ENCODE measurements at regions not wholly inside any gene's neighbourhood (a gene's known extent, or its start where the extent isn't known, plus 50 kb on each side); places are given as distances from the start of the nearest gene placed in this dataset.
A peak's percentile ranks its signal among the peaks of the same experiment; 100 is the strongest.
"Not testable (repeated sequence)": the region's sequence is repeated elsewhere in the genome, so short reads cannot be mapped to it uniquely, and the experiment has no call there.

DNA sequence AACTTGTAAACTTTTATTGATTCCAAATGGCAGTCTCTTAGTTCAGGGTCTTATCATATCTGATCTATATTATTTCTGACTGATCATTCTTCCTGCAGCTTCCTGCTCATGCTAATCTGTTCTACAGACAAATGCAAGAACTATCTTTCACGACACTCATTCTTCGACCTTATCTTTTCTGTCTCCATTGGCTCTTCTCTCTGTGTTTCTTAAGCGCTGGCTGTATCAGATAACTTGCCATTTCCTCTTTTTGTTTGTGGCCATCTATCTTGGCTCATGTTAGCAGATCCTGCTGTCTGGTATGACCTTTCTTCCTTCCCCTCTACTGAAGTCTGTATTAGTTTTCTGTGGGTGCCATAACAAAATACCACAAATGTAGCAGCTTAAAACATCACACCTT is 230.5 kb upstream of the PUDP start:
- no peak for DNase-seq

DNA sequence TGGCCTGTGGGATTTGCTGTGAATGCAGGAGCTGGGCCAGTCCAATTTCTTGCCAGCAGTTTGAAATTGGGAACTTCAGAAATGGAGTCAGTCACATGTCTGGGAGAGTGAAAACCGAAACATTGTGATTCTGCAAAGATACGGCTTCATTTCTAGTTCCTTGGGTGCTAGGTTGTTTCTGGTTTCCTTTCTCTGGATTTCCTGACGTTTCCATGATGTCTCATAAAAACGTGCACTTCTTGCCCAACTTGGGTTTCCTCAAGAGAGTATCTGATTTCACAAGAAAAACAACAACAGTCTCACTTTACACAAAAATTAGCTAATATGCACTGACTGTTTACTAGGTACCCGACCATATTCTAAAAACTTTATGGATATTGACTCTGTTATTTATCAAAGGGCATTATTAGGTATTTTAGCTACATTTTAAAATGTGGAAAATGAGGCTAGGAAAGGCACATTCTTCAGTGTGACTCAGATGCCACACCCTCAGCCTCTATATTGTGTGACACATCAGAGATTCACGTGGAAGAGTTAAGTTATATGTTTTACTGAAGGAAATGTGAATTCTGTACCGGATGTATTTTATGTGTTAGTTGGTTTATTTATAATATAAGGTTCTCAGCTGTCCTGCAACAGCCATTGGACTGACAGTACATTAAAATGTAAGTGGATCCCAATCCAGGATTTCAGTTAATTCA is 225.0 kb upstream of the PUDP start:
- peak; percentile 13 for DNase-seq

DNA sequence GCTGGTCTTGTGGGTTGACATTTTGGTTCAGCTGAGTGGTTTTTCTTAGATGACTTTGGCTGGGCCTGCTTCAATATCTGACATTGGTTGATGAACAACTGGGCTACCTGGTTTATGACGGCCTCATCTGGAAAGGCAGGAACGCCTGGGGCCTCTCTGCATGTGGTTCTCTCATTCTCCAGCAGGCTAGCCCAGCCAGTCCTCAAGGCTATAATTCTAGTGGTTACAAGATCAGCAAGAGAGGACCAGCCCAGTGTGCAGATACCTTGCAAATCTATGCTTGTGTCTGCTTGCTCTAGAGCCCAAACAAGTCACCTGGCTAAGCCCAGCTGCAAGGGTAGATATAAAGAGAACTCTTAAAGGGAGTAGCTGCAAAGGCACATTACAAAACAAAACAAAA is 214.2 kb upstream of the PUDP start:
- DNase-seq, result no peak

DNA sequence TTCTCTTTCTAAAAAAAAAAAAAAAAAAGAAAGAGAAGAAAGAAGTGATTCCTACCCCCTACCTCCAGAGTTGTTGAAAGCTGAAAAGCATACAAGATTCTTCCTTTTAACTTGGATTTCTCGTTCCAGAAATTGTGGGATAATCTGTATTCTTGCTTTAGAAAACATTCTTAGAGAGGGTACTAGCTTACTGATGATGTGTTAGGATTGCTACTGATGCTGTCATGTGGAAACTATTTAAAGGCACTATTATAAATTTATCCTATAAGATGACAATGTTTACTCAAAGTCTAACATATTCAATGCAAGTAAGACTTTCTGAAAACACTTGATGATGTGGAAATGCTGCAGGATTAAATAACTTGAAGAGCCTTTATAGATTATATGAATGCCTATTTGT is 204.0 kb upstream of the PUDP start:
- peak; percentile 19 for DNase-seq

GRCh38 chrX:7347465-7347864 is 199.5 kb upstream of the PUDP start:
- DNase-seq, result no peak

DNA sequence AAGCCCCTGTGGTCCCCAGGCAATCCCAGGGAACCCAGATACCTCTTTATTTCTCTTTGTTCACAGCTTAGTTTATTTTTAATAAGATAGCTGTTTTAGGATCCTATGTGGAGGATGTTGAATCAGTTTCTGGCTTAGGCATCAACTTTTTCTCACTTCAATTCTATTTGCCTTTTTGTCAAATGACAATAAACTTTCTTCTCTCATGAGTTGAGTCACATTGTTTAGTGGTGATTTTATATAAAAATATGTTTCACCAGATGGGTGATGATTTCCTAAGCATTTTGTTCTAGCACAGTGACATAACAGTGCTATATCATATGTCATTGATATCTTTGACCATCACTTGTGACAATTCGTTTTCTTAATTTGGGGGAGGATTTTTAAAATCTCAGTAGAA is 198.1 kb upstream of the PUDP start:
- DNase-seq, result peak; percentile 12

- DNase-seq, result no peak
Measured at GRCh38 chrX:7343181-7343580, 195.2 kb upstream of the PUDP start.

DNA sequence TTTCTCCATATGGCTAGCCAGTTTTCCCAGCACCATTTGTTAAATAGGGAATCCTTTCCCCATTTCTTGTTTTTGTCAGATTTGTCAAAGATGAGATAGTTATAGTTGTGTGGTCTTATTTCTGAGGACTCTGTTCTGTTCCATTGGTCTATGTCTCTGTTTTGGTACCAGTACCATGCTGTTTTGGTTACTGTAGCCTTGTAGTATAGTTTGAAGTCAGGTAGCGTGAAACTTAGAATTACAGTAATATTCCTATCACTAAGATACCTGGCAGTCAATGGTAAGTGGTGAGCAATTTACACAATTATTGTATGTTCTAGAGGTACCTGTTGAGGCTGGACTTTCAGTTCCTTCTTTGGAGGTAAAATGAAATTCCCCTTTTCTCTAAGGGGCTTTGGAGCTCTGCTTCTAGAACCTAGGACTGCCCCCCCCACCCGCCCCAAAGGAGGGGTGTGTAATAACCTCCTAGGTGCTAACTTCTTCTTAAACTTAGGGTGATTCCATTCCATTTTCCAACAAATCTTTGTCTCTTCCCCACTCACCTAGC is 187.9 kb upstream of the PUDP start:
- DNase-seq, result not testable (repeated sequence)

DNA sequence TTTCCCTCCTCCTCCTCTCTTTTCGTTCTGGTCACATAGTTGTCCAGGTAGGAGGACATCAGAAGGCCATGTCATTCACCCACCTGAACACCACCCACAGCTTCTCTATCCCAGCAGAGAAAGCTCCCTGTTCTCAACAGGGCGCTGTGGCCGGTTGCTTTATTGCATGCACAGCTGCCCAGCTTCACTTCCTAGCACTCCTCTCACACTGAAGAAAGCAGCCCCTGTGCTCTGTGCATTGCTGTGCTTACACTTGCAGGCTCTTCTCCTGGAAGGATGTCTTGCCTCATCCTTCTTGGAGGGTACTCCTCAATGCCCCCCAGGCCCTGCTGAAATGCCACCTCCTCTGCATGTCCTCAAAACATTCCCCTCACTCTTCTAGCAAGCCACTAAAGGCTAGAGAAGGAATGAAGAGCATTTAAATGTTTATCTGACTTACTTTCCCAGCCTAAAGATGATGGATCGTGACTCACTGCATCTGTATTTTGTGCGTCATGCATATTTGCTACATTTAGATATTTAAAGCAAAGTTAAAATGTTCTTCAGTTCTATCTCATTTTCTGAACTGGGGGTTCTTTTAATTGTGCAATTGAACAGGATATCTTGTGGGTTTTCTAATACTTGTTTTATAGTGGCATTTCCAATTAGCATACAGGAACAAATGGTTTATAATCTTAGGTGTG is 186.4 kb upstream of the PUDP start:
- DNase-seq, result peak; percentile 83

- peak; percentile 91 for DNase-seq
Measured at GRCh38 chrX:7330971-7331746, 183.2 kb upstream of the PUDP start.

- DNase-seq, result peak; percentile 25
Measured at GRCh38 chrX:7330556-7330955, 182.6 kb upstream of the PUDP start.

DNA sequence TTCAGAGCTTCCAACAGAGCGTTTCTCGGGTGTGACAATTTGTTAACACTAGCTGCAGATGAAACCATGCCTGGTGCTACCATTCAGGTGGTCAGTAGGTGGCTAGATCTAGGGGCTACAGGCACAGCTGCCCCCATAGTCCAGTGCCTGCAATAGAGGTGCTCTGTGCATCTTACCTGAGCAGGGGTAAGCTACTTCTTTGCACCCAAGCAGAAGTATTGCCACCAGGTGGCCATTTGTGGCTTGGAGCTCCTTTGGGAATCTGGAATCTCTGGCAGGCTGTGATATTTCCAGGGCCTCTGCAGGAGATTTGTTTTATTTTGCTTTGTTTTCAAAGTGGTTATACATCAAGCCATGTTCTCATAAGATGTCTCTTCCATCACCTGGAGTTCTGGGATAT is 170.7 kb upstream of the PUDP start:
- no peak for DNase-seq

DNA sequence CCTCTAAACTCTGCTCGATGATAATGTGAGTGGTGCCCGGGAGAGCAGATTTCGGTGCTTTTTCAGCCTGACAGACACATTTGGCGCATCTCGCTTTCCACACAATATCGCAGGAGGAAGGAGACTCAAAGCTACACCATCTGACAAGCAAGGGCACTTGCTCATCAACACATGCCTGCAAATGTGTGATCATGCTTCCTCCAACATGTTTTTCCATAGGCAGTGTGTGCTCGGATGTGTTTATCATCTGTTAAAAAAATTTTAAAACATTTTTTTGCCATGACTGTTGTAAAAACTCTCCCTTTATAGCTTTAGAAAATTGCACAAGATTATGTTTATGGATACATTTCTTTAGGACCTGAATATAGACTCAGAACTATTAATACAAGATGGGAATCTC is 170.3 kb upstream of the PUDP start:
- peak; percentile 47 for DNase-seq

GRCh38 chrX:7316887-7317286 is 168.9 kb upstream of the PUDP start:
- peak; percentile 68 for DNase-seq

DNA sequence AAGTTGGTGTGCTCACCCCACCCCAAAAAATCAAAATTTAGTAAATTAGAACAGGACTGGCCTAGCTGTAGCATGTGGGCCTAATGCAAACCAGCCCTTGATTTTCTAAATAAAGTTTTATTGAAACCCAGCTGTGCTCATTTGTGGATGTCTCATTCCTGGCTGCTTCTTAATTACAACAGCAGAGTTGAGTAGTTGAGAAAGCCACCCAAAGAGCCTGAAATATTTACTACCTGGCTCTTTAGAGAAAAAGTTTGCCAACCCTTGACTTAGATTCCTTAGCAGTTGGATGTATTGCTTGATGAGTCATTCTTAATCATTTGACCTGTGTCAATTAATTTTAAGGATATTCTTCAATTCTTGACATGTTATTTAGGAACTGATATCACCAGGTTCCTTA is 168.3 kb upstream of the PUDP start:
- peak; percentile 27 for DNase-seq

DNA sequence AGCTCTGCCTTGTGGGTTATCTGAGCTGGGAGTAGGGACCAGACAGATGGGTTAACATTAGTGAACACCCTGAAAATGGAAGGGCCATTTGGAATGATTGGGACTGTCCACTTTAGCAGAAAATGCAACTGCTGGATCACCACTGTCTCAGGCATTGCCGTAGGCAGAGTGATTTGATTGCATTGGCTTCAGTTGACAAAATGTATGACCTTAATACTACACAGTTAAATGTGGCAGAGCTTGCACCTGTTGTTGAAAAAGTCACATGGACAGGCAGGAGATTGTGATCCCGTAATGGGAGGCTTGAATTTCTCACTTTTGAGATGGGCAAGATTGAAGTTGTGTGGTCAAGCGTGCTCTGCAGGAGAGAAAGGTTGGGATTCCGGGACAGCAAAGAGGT is 166.5 kb upstream of the PUDP start:
- DNase-seq, result no peak

DNA sequence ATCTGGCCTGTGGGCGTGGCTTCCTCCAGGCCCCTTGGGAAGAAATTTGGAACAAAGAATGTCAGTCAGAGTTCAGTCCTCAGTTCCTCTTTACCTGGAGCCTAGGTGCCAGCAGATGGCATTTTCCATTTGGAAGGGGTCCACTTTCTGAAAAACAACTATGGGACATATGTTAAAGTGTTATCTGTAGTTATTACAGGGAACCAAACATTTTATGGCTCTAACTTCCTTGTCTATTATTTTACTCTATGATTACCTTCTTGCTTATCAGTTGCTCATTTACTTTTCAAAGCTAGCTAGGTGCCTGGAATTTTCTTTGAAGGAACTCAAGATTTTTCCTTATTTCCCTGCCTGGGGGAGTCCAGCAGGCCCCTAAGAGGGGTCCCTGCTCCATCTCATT is 159.8 kb upstream of the PUDP start:
- DNase-seq, result no peak

DNA sequence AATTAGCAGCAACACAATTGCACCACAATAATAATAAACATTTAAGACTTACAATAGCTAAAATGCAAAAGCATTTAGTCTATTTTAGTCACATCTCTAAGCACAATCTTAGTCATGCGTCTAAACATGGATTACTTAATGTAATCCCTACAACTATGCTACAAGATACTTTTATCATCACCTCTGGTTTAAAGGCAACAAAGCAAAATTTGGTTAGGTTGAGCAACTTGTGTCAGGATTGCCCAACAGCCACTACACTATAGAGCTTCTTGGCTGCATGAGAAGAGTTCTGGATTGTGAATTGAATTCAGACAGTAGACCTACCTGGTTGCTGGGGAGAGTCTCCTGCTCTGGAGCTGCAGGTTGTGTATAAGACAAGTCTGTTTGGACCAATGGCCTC is 146.5 kb upstream of the PUDP start:
- peak; percentile 2 for DNase-seq

- peak; percentile 15 for DNase-seq
Measured at GRCh38 chrX:7286168-7286837, 138.3 kb upstream of the PUDP start.

DNA sequence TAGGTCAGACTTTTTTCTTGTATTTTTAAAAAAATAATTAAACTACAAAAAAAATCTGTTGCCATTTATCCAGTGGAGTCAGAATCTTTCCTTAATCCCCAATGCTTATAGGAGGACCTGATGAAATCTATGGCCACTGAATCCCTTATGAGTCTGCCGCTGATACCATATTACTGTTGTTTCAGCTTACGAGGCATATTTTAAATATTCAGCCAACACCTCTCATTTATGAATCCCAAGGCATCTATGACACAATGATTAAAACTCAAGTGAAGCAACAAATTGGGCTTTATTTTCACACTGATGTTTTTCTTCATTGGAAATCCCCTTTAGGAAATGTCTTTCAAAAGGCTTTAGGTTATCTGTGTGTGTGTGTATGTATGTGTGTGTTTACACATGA is 137.8 kb upstream of the PUDP start:
- no peak for DNase-seq

DNA sequence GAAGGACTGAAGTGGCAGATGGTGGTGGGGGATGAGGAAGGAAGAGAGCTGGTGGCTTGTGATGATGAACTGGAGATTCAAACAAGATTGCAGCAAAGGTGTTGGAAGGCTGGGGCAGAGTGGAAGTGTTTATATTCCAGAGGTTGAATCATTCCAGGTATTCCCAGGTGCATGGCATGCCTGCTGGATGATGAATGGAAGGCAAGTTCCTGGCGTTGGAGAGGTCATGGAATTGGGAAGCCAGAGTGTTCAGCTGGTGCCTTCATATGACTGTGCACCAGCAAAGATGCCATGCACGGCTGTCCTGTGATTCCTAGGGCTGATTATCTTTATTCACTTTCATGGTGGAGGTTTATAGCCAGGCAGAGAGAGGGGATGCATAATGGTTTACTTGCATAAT is 135.8 kb upstream of the PUDP start:
- DNase-seq, result no peak

DNA sequence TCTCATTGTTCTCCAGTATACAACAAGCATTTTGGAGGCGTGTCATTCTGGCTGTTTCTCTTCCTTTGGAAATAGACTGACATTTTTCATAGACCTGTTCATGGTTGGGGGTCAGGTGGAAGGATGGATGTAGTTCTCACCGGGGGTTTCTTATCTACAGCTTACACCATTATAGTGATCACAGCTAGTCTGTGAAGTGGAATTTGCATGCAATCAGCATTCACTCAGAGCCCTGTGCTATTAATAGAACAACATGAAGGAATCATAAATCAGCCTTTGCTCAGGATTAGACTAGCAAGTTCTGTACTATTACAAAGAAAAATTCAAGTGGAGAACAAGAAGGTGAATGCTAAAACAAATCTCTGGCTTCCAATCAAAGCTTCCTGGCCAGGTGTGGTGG is 132.6 kb upstream of the PUDP start:
- DNase-seq, result peak; percentile 2

GRCh38 chrX:7272346-7272745 is 124.4 kb upstream of the PUDP start:
- DNase-seq, result peak; percentile 47

All from fibroblast of skin of abdomen (primary cell).